Mesothelial cell of epicardium (in vitro differentiated cells): ENCODE measurements at regions not wholly inside any gene's neighbourhood (a gene's known extent, or its start where the extent isn't known, plus 50 kb on each side); places are given as distances from the start of the nearest gene placed in this dataset.

Source experiments
- DNase-seq, 2 experiments: peaks; one replicate each; pipeline ENCODE4 v3.0.0; 2021; ENCODE audit warnings: low spot score in 2 of 2; ENCODE audit not compliant: unreplicated experiment in 2 of 2
- H3K27ac Mint-ChIP-seq: 2 replicates; pipeline ENCODE4 v1.8.0; 2021; ENCODE audit warnings: mixed read lengths
- H3K27me3 Mint-ChIP-seq: 2 replicates; pipeline ENCODE4 v1.8.0; 2021; ENCODE audit warnings: low read depth, mixed read lengths
- H3K36me3 Mint-ChIP-seq: 2 replicates; pipeline ENCODE4 v1.8.0; 2021; ENCODE audit warnings: mixed read lengths
- H3K4me1 Mint-ChIP-seq: 2 replicates; pipeline ENCODE4 v1.8.0; 2021; ENCODE audit warnings: mixed read lengths
- H3K4me3 Mint-ChIP-seq: 2 replicates; pipeline ENCODE4 v1.8.0; 2021; ENCODE audit warnings: mild to moderate bottlenecking, moderate library complexity, mixed read lengths
- H3K9me3 Mint-ChIP-seq: 2 replicates; pipeline ENCODE4 v1.8.0; 2021; ENCODE audit warnings: mixed read lengths
- TF ChIP-seq, protein P1 (sequence below): fragments of 200-600 bp; sonication (generic); IDR thresholded peaks from one replicate; pipeline ENCODE4 v1.5.0; 2021; ENCODE audit warnings: antibody characterized with exemption; ENCODE audit not compliant: unreplicated experiment

- Mint-ChIP-seq H3K36me3 (no peaks in the 10 kb centered on the region), H3K9me3 (no peaks in the 10 kb centered on the region), H3K4me1 (no peaks in the 10 kb centered on the region), H3K27ac (no peak overlapping the region), H3K4me3 (no peak overlapping the region), H3K27me3 (peaks cover 10% of the 10 kb centered on the region)
- TF ChIP-seq, protein P1, sequence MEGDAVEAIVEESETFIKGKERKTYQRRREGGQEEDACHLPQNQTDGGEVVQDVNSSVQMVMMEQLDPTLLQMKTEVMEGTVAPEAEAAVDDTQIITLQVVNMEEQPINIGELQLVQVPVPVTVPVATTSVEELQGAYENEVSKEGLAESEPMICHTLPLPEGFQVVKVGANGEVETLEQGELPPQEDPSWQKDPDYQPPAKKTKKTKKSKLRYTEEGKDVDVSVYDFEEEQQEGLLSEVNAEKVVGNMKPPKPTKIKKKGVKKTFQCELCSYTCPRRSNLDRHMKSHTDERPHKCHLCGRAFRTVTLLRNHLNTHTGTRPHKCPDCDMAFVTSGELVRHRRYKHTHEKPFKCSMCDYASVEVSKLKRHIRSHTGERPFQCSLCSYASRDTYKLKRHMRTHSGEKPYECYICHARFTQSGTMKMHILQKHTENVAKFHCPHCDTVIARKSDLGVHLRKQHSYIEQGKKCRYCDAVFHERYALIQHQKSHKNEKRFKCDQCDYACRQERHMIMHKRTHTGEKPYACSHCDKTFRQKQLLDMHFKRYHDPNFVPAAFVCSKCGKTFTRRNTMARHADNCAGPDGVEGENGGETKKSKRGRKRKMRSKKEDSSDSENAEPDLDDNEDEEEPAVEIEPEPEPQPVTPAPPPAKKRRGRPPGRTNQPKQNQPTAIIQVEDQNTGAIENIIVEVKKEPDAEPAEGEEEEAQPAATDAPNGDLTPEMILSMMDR = no peak
- DNase-seq = no peak
These were observed 89.1 kb downstream of the RWDD3 start for GRCh38 chr1:95323123-95323522.

DNA sequence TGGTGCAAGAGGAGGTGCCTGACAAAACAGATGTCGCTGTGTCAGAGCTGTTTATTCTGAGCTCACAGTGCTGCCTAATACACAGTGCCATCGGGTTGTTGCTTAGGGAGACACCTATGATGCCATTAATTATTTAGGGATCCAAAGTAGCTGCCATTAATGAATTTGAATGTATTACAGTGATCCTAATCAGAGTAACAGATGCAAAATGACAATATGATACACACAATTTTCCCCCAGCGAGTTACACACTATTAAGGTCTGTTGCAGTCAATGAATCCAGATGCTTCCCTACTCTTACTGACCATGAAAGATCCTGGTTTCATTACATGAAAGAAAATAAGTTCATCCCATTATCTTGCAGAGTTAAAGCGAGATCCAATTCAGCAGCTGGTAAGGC is 91.3 kb downstream of the RWDD3 start:
- TF ChIP-seq, protein P1 = no peak
- Mint-ChIP-seq H3K4me3 (no peak overlapping the region), H3K27me3 (peaks cover 5% of the 10 kb centered on the region), H3K9me3 (no peaks in the 10 kb centered on the region), H3K36me3 (no peaks in the 10 kb centered on the region), H3K4me1 (no peaks in the 10 kb centered on the region), H3K27ac (no peak overlapping the region)
- no peak for DNase-seq

GRCh38 chr1:95326023-95326422 is 92.0 kb downstream of the RWDD3 start:
- H3K9me3 Mint-ChIP-seq = no peaks in the 10 kb centered on the region
- H3K4me1 Mint-ChIP-seq = no peaks in the 10 kb centered on the region
- no peaks in the 10 kb centered on the region for H3K36me3 Mint-ChIP-seq
- TF ChIP-seq, protein P1 = no peak
- H3K27me3 Mint-ChIP-seq = peaks cover 7% of the 10 kb centered on the region
- no peak overlapping the region for H3K4me3 Mint-ChIP-seq
- no peak for DNase-seq
- no peak overlapping the region for H3K27ac Mint-ChIP-seq

GRCh38 chr1:95332754-95333153 is 98.7 kb downstream of the RWDD3 start:
- Mint-ChIP-seq H3K27ac (no peak overlapping the region), H3K4me3 (no peak overlapping the region), H3K9me3 (no peaks in the 10 kb centered on the region), H3K36me3 (no peaks in the 10 kb centered on the region), H3K4me1 (no peaks in the 10 kb centered on the region), H3K27me3 (peaks cover 11% of the 10 kb centered on the region)
- TF ChIP-seq, protein P1 = no peak
- no peak for DNase-seq

DNA sequence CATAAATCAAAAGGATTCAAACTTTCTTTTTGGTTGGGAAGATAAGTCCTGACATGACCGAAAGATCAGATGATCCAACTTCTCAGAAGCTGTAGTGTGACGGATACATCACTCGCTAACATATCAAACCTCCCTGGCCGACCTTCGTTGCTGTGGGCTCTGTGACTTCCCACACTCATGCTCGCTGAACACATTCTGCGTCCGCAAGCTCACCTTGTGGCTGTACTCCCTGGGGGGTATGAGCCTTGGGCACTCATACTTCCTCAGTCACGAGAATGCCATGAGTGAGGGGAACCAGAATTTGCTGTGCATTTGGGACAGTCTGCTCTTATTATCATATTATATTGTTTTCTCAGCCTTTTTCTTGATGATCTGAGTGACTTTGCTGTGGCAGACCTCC is 105.4 kb downstream of the RWDD3 start:
- Mint-ChIP-seq H3K36me3 (no peaks in the 10 kb centered on the region), H3K4me1 (no peaks in the 10 kb centered on the region), H3K27me3 (peaks cover 24% of the 10 kb centered on the region), H3K27ac (no peak overlapping the region), H3K9me3 (no peaks in the 10 kb centered on the region), H3K4me3 (no peak overlapping the region)
- TF ChIP-seq, protein P1 = no peak
- no peak for DNase-seq

- TF ChIP-seq, protein P1 = no peak
- H3K9me3 Mint-ChIP-seq = no peaks in the 10 kb centered on the region
- no peaks in the 10 kb centered on the region for H3K36me3 Mint-ChIP-seq
- H3K27ac Mint-ChIP-seq = no peak overlapping the region
- peaks cover 28% of the 10 kb centered on the region for H3K27me3 Mint-ChIP-seq
- no peak overlapping the region for H3K4me3 Mint-ChIP-seq
- no peaks in the 10 kb centered on the region for H3K4me1 Mint-ChIP-seq
- no peak for DNase-seq
These were observed 106.1 kb downstream of the RWDD3 start for GRCh38 chr1:95340061-95340460.
